HepG2 (cell line): ENCODE measurements at regions not wholly inside any gene's neighbourhood (a gene's known extent, or its start where the extent isn't known, plus 50 kb on each side); places are given as distances from the start of the nearest gene placed in this dataset.

Experiments used
- CBX2 ChIP-seq, 2 experiments: fragments of 200-600 bp in 1 of 2; sonication (generic); formaldehyde crosslinking in 1 of 2; IDR thresholded peaks; 2 replicates each; pipeline versions ENCODE4 v1.7.0 to v1.8.1; 2018 to 2022; ENCODE audit warnings: low read depth in 2 of 2, low read length in 1 of 2, mild to moderate bottlenecking in 1 of 2, missing genetic modification reagents in 1 of 2
- FOXA1 ChIP-seq, 2 experiments: fragments of 450-650 bp in 1 of 2; sonication (generic) in 1 of 2; formaldehyde crosslinking in 1 of 2; IDR thresholded peaks; 2 replicates each; pipeline versions ENCODE4 v1.4.0 to v1.6.1; 2016 to 2020; ENCODE audit warnings: missing genetic modification reagents in 1 of 2

DNA sequence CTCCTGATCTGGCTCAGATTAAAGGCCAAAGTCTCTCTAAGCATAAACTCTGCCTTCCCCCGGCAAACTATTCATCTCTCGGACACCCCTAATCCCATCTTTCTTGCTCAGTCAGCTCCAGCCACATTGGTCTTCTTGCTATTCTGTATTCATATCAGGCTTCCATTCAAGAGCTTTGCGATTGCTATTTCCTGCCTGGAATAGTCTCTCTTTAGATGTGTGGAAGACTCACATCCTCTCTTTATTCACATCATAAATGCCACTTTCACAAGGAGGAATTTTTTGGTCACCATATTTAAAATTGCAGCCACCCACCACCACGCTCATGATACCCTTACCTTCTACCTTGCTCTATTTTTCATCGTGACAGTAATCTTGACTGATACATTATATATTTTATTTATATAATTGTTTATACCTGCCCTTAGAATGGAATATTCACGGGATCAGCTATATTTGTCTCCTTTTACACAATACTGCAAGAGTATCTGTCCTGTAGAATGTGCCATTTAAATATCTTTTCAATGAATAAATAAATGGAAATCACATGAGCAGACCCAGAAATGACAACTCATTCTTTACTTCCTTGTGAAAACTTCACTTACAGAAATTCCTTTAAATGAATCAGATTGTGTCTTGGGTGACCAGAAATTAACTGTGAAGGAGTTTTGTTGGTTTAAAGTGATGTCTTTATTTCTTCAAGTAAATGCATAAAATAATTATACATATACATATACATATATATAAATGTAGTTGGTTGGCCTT lies 780.6 kb upstream of the FLRT2 start:
- TF ChIP-seq FOXA1 (IDR thresholded peaks at IDR 0.05) (no peak), FOXA1 (CRISPR knock-in tag; IDR thresholded peaks at IDR 0.05) (no peak), CBX2 (IDR thresholded peaks at IDR 0.05; ENCODE audit: low read depth, low read length) (no peak), CBX2 (CRISPR knock-in tag; IDR thresholded peaks at IDR 0.05; ENCODE audit: low read depth) (no peak)
